Hepatocyte (in vitro differentiated cells): ENCODE measurements at regions not wholly inside any gene's neighbourhood (a gene's known extent, or its start where the extent isn't known, plus 50 kb on each side); places are given as distances from the start of the nearest gene placed in this dataset.

Experiments
- DNase-seq: peaks from one replicate; pipeline ENCODE4 v3.0.0-alpha.2; 2016; ENCODE audit warnings: low spot score
- H2AFZ ChIP-seq: fragments of 200-600 bp; sonication (generic); 2 replicates; pipeline ENCODE4 v1.6.0; 2016; ENCODE audit warnings: antibody characterized with exemption, mild to moderate bottlenecking
- H3K27ac ChIP-seq: fragments of 200-600 bp; sonication (generic); 2 replicates; pipeline ENCODE4 v1.5.1; 2016; ENCODE audit warnings: mild to moderate bottlenecking
- H3K27me3 ChIP-seq: fragments of 200-600 bp; sonication (generic); 2 replicates; pipeline ENCODE4 v1.6.1; 2016
- H3K36me3 ChIP-seq: fragments of 200-600 bp; sonication (generic); replicated peaks from 2 replicates; pipeline ENCODE4 v1.5.1; 2016; ENCODE audit warnings: low read depth; ENCODE audit not compliant: insufficient read depth
- H3K4me1 ChIP-seq: fragments of 200-600 bp; sonication (generic); 2 replicates; pipeline ENCODE4 v1.5.1; 2016; ENCODE audit warnings: mild to moderate bottlenecking, moderate library complexity; ENCODE audit not compliant: insufficient read depth
- H3K4me2 ChIP-seq: fragments of 200-600 bp; sonication (generic); 2 replicates; pipeline ENCODE4 v1.6.0; 2016
- H3K4me3 ChIP-seq: fragments of 200-600 bp; sonication (generic); 2 replicates; pipeline ENCODE4 v1.5.1; 2016; ENCODE audit warnings: mild to moderate bottlenecking
- H3K79me2 ChIP-seq: fragments of 200-600 bp; sonication (generic); 2 replicates; pipeline ENCODE4 v1.6.0; 2017; ENCODE audit warnings: mild to moderate bottlenecking
- H3K9me2 ChIP-seq: fragments of 200-600 bp; sonication (generic); replicated peaks from 2 replicates; pipeline ENCODE4 v1.6.0; 2017; ENCODE audit warnings: mild to moderate bottlenecking; ENCODE audit not compliant: insufficient read depth
- H3K9me3 ChIP-seq: fragments of 200-600 bp; sonication (generic); 2 replicates; pipeline ENCODE4 v1.5.1; 2016; ENCODE audit warnings: low read depth, mild to moderate bottlenecking
- H4K20me1 ChIP-seq: fragments of 200-600 bp; sonication (generic); 2 replicates; pipeline ENCODE4 v1.6.0; 2016; ENCODE audit warnings: mild to moderate bottlenecking; ENCODE audit not compliant: insufficient read depth, poor library complexity, severe bottlenecking
- CTCF ChIP-seq: fragments of 200-600 bp; sonication (generic); IDR thresholded peaks from 2 replicates; pipeline ENCODE4 v1.5.1; 2016; ENCODE audit warnings: antibody characterized with exemption, mild to moderate bottlenecking; ENCODE audit not compliant: poor library complexity
- EZH2 ChIP-seq: fragments of 200-600 bp; sonication (generic); IDR thresholded peaks from 2 replicates; pipeline ENCODE4 v1.6.1; 2016; ENCODE audit warnings: antibody characterized with exemption, mild to moderate bottlenecking, borderline replicate concordance
- EZH2phosphoT487 ChIP-seq: fragments of 200-600 bp; sonication (generic); IDR thresholded peaks from one replicate; pipeline ENCODE4 v1.6.1; 2018; ENCODE audit warnings: antibody characterized with exemption, mild to moderate bottlenecking, low read depth, moderate library complexity; ENCODE audit not compliant: unreplicated experiment, severe bottlenecking
- WGBS: methylation state at CpG from one replicate; pipeline ENCODE4 v1.1.6; 2016; ENCODE audit warnings: low lambda C conversion rate; ENCODE audit errors: missing lambda C conversion rate; 5-methylcytosine and 5-hydroxymethylcytosine counted together

- H3K9me2 ChIP-seq, result no peaks in the 10 kb centered on the region
- H2AFZ ChIP-seq, result no peak overlapping the region
- H3K79me2 ChIP-seq, result no peaks in the 10 kb centered on the region
- H3K4me1 ChIP-seq, result peaks cover 8% of the 10 kb centered on the region
- 80% methylated on average over 2 of the region's 2 CpGs for WGBS
- no peaks in the 10 kb centered on the region for H3K9me3 ChIP-seq
- no peak overlapping the region for H3K27ac ChIP-seq
- no peak overlapping the region for H3K4me2 ChIP-seq
- TF ChIP-seq CTCF, result no peak
- no peak for TF ChIP-seq EZH2phosphoT487
- TF ChIP-seq EZH2, result no peak
- H3K27me3 ChIP-seq, result no peaks in the 10 kb centered on the region
- DNase-seq, result no peak
- no peaks in the 10 kb centered on the region for H3K36me3 ChIP-seq
- no peak overlapping the region for H3K4me3 ChIP-seq
- H4K20me1 ChIP-seq, result no peaks in the 10 kb centered on the region
Observed at GRCh38 chr6:148602136-148602535, 144.7 kb upstream of the UST start.

GRCh38 chr6:148608199-148608951, 138.5 kb upstream of the UST start:
- H3K36me3 ChIP-seq, result no peaks in the 10 kb centered on the region
- 88% methylated on average over 10 of the region's 10 CpGs for WGBS

GRCh38 chr6:148611213-148611612, 135.6 kb upstream of the UST start:
- Histone ChIP-seq H3K9me2 (no peaks in the 10 kb centered on the region), H2AFZ (no peak overlapping the region), H3K27me3 (no peaks in the 10 kb centered on the region), H4K20me1 (no peaks in the 10 kb centered on the region), H3K36me3 (no peaks in the 10 kb centered on the region), H3K4me1 (peaks cover 4% of the 10 kb centered on the region), H3K27ac (no peak overlapping the region), H3K79me2 (no peaks in the 10 kb centered on the region), H3K4me3 (no peak overlapping the region), H3K9me3 (no peaks in the 10 kb centered on the region), H3K4me2 (no peak overlapping the region)
- WGBS, result 48% methylated on average over 8 of the region's 8 CpGs
- TF ChIP-seq EZH2phosphoT487 (no peak), EZH2 (no peak), CTCF (no peak)
- peak; percentile 13 for DNase-seq

More at GRCh38 chr6:148608199-148608951, 138.5 kb upstream of the UST start:
- Histone ChIP-seq H3K4me3 (no peak overlapping the region), H2AFZ (no peak overlapping the region), H3K9me3 (no peaks in the 10 kb centered on the region), H3K27me3 (no peaks in the 10 kb centered on the region), H3K79me2 (no peaks in the 10 kb centered on the region), H3K27ac (no peak overlapping the region), H4K20me1 (no peaks in the 10 kb centered on the region), H3K9me2 (no peaks in the 10 kb centered on the region), H3K4me2 (no peak overlapping the region), H3K4me1 (peaks cover 4% of the 10 kb centered on the region)
- TF ChIP-seq CTCF (peak; percentile 49), EZH2 (no peak), EZH2phosphoT487 (no peak)
- DNase-seq, result no peak
